GM18519 (cell line): ENCODE measurements at regions not wholly inside any gene's neighbourhood (a gene's known extent, or its start where the extent isn't known, plus 50 kb on each side); places are given as distances from the start of the nearest gene placed in this dataset.
"Not testable (repeated sequence)": the region's sequence is repeated elsewhere in the genome, so short reads cannot be mapped to it uniquely, and the experiment has no call there.

Experiments
- ATAC-seq: cut with Tn5 transposase; IDR thresholded peaks from one replicate; pipeline ENCODE4 v1.9.1; 2021; ENCODE audit warnings: mild to moderate bottlenecking, moderate library complexity; ENCODE audit not compliant: unreplicated experiment, low FRiP score

- ATAC-seq = no peak
Observed at GRCh38 chr5:158607088-158607487, 492.6 kb downstream of the EBF1 start.

- ATAC-seq = no peak
Observed at GRCh38 chr5:158606233-158606632, 493.5 kb downstream of the EBF1 start.

- no peak for ATAC-seq
Observed at GRCh38 chr5:158602981-158603380, 496.7 kb downstream of the EBF1 start.

GRCh38 chr5:158601118-158601517 lies 498.6 kb downstream of the EBF1 start:
- ATAC-seq = no peak

GRCh38 chr5:158600679-158601078 lies 499.0 kb downstream of the EBF1 start:
- no peak for ATAC-seq

GRCh38 chr5:158599157-158599556 lies 500.6 kb downstream of the EBF1 start:
- no peak for ATAC-seq

GRCh38 chr5:158594595-158595242 lies 505.0 kb downstream of the EBF1 start:
- no peak for ATAC-seq

GRCh38 chr5:158593925-158594324 lies 505.8 kb downstream of the EBF1 start:
- no peak for ATAC-seq

GRCh38 chr5:158591301-158591863 lies 508.3 kb downstream of the EBF1 start:
- no peak for ATAC-seq

- ATAC-seq = no peak
Observed at GRCh38 chr5:158590746-158591300, 508.9 kb downstream of the EBF1 start.

- ATAC-seq = no peak
Observed at GRCh38 chr5:158589939-158590338, 509.8 kb downstream of the EBF1 start.

GRCh38 chr5:158588617-158589016 lies 511.1 kb downstream of the EBF1 start:
- no peak for ATAC-seq

- ATAC-seq = no peak
Observed at GRCh38 chr5:158586054-158586453, 513.7 kb downstream of the EBF1 start.

- ATAC-seq = not testable (repeated sequence)
Observed at GRCh38 chr5:158582669-158583068, 517.0 kb downstream of the EBF1 start.

GRCh38 chr5:158573829-158574228 lies 525.9 kb downstream of the EBF1 start:
- ATAC-seq = no peak

- ATAC-seq = no peak
Observed at GRCh38 chr5:158570502-158570901, 529.2 kb downstream of the EBF1 start.

- no peak for ATAC-seq
Observed at GRCh38 chr5:158569534-158569933, 530.2 kb downstream of the EBF1 start.

- ATAC-seq = peak; percentile 40
Observed at GRCh38 chr5:158565017-158565789, 534.5 kb downstream of the EBF1 start.

- no peak for ATAC-seq
Observed at GRCh38 chr5:158563760-158564390, 535.8 kb downstream of the EBF1 start.

- ATAC-seq = no peak
Observed at GRCh38 chr5:158561562-158562190, 538.0 kb downstream of the EBF1 start.

- peak; percentile 89 for ATAC-seq
Observed at GRCh38 chr5:158560170-158560569, 539.5 kb downstream of the EBF1 start.
